H1 (cell line): ENCODE measurements at regions not wholly inside any gene's neighbourhood (a gene's known extent, or its start where the extent isn't known, plus 50 kb on each side); places are given as distances from the start of the nearest gene placed in this dataset.

Experiments
- CBX8 ChIP-seq: fragments of 300-800, 300-1000 bp; sonication (generic); IDR thresholded peaks from 2 replicates; pipeline ENCODE4 v1.7.1; 2016; ENCODE audit warnings: low read depth, low read length, borderline replicate concordance
- CTCF ChIP-seq, 3 experiments: IDR thresholded peaks; 1 replicate in 2 of 3; 2 replicates in 1 of 3; pipeline versions ENCODE4 v1.5.1 to v1.6.1; 2011; ENCODE audit warnings: low read length in 3 of 3, mild to moderate bottlenecking in 3 of 3, inconsistent platforms in 2 of 3, low read depth in 1 of 3, moderate library complexity in 1 of 3; ENCODE audit not compliant: insufficient read depth in 1 of 3; ENCODE audit errors: control extremely low read depth in 1 of 3
- EZH2 ChIP-seq: fragments of 200-600 bp; sonication (generic); IDR thresholded peaks from 2 replicates; pipeline ENCODE4 v1.7.1; 2012; ENCODE audit warnings: low read depth, mild to moderate bottlenecking, moderate library complexity, low read length, inconsistent platforms; ENCODE audit not compliant: severe bottlenecking
- HDAC6 ChIP-seq: IDR thresholded peaks from one replicate; pipeline ENCODE4 v1.7.1; 2012; ENCODE audit warnings: low read depth, mild to moderate bottlenecking, inconsistent platforms, low read length, moderate library complexity

GRCh38 chr2:176614930-176615329, 345.7 kb downstream of the MTX2 start (continued):
- TF ChIP-seq CTCF (IDR thresholded peaks at IDR 0.05; ENCODE audit: control extremely low read depth in 1 of 3, insufficient read depth in 1 of 3, low read depth in 1 of 3, low read length in 3 of 3) (no peak), EZH2 (no peak), HDAC6 (no peak), CBX8 (no peak)
- TF ChIP-seq, all 59 proteins: peak for 0
